ENCODE measurements at regions not wholly inside any gene's neighbourhood (a gene's known extent, or its start where the extent isn't known, plus 50 kb on each side); places are given as distances from the start of the nearest gene placed in this dataset.
"Not testable (repeated sequence)": the region's sequence is repeated elsewhere in the genome, so short reads cannot be mapped to it uniquely, and the experiment has no call there.

DNA sequence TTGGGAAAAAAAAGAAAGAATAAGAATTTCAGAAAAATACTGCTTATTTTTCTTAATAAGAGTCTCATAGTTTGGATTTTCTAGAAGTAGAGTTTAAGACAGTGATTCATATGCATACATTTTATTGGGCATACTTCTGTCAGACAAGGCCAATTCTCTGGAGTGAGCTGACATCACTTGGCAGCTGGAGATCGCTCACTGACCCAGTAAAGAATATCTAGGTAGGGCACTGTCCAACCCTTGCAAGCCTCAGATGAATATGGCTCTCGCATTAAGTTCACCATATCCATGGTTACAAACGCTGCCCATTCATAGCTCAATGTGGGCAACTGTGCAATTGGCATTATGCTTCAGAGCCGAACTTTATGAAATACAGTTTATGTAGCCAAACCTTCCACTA, 117.9 kb upstream of the C1QTNF3 start:
- TF ChIP-seq, protein P1, sequence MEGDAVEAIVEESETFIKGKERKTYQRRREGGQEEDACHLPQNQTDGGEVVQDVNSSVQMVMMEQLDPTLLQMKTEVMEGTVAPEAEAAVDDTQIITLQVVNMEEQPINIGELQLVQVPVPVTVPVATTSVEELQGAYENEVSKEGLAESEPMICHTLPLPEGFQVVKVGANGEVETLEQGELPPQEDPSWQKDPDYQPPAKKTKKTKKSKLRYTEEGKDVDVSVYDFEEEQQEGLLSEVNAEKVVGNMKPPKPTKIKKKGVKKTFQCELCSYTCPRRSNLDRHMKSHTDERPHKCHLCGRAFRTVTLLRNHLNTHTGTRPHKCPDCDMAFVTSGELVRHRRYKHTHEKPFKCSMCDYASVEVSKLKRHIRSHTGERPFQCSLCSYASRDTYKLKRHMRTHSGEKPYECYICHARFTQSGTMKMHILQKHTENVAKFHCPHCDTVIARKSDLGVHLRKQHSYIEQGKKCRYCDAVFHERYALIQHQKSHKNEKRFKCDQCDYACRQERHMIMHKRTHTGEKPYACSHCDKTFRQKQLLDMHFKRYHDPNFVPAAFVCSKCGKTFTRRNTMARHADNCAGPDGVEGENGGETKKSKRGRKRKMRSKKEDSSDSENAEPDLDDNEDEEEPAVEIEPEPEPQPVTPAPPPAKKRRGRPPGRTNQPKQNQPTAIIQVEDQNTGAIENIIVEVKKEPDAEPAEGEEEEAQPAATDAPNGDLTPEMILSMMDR (IDR thresholded peaks at IDR 0.05) = not testable (repeated sequence)
- TF ChIP-seq POLR2A, EP300 (IDR thresholded peaks at IDR 0.05): not testable (repeated sequence)

Data from tibial nerve (tissue), 4 donors.